HG02642 (cell line): ENCODE measurements at regions not wholly inside any gene's neighbourhood (a gene's known extent, or its start where the extent isn't known, plus 50 kb on each side); places are given as distances from the start of the nearest gene placed in this dataset.

Experiments
- ATAC-seq: cut with Tn5 transposase; IDR thresholded peaks from one replicate; pipeline ENCODE4 v1.9.1; 2021; ENCODE audit warnings: mild to moderate bottlenecking; ENCODE audit not compliant: unreplicated experiment, poor library complexity

DNA sequence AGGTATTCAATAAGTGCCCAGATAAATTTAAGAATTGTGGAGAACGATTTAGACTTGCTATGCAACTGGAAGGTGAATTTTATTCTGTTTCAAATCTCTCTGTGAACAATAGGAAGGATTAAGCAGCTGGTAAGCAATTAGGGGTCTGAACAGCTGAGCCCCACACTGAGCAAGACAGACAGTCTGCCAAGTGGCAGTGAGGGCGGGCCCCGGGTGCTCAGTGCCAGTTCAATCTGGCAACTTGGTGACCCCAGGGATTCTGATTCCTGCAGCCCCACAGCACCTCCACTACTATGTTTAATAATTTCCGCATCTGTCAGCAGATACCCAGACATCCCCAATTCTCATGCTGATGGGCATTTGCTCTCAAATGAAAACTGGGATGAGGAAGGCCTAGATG lies 317.3 kb downstream of the PPP1R2C start:
- ATAC-seq = no peak

DNA sequence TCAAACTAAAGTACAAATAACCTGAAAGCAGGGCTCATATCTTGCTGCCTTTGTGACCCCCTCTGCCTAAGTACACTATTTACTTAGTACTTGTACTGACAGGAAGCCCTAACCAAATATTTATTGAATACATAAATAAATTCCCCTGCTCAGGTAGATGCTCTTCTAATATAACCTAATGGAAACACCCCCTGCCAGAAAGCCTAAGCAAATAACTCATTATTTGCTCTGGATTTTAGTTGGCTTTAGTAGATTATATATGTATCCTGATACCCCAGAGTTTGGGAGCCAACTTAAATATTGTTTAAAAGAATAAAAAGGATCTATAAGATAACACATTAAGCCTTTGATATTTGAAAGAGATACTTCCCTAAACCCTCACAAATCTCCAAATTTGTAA lies 318.2 kb downstream of the PPP1R2C start:
- no peak for ATAC-seq

- no peak for ATAC-seq
Measured at GRCh38 chrX:42456176-42456700, 321.7 kb downstream of the PPP1R2C start.

GRCh38 chrX:42450228-42450627 lies 327.7 kb downstream of the PPP1R2C start:
- no peak for ATAC-seq

DNA sequence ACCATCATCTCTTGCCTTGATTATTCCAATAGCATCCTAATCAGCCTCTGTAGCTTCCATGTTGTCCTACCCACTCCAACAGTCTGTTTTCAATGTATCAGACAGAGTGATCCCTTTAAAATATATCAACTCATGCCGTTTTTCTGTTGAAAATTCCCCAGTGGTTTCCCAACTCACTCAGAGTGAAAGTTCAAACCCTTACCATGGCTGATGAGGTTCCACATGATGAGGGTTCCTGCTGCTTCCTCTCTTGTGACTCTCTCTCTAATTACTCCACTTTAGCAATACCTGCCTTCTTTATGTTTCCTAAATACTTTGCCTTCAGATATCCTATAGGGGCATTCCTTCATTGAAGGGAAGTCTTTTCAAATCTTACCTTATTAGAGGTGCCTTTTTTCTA lies 334.7 kb downstream of the PPP1R2C start:
- no peak for ATAC-seq

GRCh38 chrX:42442745-42443144 lies 335.2 kb downstream of the PPP1R2C start:
- ATAC-seq = no peak

- no peak for ATAC-seq
Measured at GRCh38 chrX:42437211-42437610, 340.8 kb downstream of the PPP1R2C start.

DNA sequence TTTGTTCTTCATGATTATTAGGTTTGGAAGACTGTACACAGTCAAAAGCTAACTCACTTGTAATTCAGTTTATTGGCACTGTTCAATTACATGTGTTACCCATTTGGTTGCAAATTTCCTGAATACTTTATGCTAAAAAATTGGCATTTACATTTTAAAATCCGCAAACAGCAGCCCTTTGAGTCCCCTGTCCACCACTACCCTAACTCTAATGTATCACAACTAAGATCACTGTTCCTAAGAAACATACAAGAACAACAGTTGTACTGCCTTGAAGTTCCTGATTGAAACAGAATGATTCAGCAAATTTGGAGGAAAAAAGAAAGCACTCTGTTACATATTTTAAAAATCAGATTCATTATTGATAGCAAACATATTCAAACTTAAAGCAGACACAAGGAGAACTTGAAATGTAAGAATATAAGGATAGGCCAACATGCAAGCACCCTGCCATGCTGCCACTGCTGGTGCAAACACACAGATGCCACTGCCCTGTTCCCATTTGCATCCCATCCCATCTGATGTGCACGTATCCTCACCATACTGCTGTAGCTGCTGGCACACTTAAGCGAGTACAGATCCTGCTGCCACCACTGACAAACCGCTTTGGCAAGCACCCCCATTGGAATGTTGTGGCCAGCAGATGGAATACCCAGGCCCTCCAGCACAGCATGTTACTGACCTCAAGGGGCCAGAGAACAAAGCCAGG lies 343.4 kb downstream of the PPP1R2C start:
- no peak for ATAC-seq

DNA sequence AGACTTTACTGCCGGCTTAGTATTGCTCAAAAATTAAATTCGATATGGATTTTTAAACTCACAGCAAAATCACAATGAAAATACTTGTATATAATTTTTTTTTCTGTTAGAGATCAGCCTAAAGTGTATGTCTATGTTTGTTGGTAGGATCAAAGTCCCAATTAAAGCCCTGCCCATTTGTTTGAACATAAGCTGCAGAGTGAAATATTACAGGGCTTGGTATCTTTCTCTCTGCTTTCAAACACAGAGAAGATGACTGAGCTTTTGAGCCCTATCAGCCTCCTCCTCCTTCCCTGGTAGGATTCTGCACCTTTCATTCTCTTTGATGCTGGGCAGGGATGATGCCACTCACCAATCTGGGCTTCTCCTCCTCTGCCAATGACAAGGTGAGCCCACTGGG lies 345.4 kb downstream of the PPP1R2C start:
- ATAC-seq = no peak

DNA sequence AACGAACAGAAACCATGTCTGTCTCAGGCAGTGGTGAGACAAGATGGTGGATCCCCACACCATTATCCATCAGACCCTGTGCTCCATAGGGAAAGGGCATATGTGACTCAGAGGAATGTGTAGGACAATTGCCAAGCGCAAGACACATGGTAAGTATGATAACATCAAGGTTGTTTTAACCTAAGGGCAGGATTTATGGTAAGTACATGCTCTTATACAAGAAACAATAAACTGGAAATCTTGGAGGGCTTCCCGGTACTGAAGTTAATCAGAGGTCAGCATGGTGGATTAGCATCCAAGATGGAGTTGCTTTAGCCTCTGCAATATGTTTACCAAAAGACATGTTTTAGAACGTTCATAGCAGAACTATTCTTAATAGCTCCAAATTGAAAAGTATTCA lies 355.0 kb downstream of the PPP1R2C start:
- no peak for ATAC-seq

GRCh38 chrX:42420426-42420825 lies 357.5 kb downstream of the PPP1R2C start:
- no peak for ATAC-seq

DNA sequence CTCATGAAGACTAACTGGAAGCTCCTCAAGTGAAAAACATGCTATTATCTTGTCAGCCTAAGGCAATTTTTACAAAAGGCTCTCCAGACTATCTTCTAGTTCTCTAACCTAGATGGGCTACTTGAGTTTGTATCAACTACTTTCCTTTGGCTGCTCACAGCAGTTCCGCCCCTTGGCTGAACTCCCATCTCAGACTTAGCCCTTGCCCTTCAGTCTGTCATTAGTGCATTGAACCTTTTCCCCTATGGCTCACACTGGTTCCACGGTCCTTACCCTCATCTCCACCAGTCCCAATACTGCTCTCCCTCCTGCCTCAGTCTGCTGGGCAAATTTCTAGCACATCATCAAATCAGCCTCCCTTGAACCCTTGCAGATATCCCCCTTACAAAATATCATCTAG lies 362.3 kb downstream of the PPP1R2C start:
- no peak for ATAC-seq

DNA sequence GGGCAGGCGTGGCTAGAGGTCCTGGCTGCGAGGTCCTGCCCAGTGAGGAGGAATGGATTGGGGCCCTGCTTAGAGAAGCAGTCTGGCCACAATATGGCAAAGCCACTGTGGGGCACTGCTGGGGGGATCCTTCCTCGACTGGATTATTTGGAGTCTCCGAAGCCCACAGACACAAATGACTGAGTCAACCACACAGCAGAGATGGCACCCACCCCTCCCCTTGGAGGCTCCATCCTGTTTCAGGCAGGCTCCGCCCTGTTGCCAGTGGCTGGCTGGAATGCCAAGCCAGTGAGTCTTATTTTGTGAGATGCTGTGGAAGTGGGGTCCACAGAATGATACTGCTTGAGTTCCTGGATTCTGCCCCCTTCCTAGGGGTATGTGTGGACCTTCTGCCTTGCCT lies 363.9 kb downstream of the PPP1R2C start:
- no peak for ATAC-seq

- ATAC-seq = no peak
Measured at GRCh38 chrX:42399632-42400024, 378.3 kb downstream of the PPP1R2C start.

GRCh38 chrX:42398967-42399631 lies 378.9 kb downstream of the PPP1R2C start:
- no peak for ATAC-seq

- no peak for ATAC-seq
Measured at GRCh38 chrX:42396136-42396535, 381.8 kb downstream of the PPP1R2C start.

DNA sequence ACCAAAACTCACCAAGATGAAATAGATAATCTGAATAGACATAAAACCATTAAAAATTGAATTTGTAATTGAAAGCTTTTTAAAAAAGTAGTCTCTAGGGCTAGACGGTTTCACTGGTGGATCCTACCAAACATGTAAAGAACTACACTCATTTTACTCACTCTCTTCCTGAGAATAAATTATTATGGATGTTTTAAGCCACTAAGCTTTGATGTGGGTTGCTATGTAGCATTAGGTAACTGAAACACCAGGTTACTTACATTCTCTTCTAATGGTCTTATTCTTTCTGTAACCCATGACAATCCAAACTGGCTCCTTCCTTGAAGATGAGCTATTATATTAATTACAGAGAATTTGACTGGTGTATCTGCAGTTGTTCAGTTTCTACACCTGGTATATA lies 385.1 kb downstream of the PPP1R2C start:
- no peak for ATAC-seq

DNA sequence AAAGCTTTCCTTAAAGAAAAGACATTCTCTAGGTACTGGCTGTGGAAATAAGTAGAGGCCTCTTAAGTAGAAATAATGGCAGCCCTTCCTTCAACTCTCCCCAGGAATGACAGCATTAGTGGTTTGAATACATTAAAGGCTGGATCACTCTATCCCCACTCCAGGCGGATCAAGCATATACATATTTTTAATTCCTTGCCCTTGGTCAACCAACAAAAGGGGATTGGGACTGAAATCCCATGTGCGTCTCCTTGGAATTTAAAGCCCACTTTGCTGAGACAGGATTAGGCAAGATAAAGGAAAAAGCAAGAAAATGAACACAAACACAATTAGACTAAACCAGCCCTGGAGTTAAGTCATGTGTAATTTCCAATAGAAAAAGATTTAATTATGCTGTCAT lies 391.3 kb downstream of the PPP1R2C start:
- ATAC-seq = no peak

DNA sequence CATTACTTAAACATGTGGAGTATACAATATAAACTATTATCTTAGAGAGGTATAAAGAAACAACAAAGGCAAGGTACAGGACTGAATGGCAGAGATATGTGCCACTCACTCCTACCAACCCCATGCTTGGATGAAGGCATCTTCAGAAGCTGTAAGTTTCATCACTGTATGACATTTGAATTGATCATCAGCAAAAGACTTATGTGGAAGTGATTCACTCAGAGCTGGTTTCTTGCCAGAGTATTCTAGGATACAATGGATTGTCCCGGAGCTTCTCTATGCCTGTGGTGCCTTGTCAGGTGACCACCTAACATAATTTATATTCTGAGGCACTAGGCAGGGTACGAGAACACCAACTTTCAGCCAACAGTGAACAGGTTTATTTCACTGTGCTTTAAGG lies 392.2 kb downstream of the PPP1R2C start:
- ATAC-seq = no peak

DNA sequence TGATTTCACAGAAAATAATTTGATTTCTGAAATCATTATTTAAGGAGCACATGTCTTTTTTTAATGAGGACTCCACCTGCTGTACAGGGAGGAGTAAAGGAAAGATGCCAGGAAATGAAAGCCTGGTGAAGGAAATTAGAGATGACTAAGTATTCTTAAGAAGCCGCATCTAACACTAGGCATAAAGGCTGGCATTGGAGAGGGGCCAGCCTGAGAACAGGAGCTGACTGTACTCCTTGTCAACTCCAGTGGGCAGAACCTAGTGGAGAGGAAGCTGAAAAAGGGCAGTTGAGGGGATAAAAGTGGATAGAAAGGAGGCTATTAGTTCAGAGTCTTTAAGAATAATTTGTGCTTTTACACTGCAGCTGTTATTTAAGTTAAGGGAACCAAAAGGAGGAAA lies 393.0 kb downstream of the PPP1R2C start:
- ATAC-seq = no peak

DNA sequence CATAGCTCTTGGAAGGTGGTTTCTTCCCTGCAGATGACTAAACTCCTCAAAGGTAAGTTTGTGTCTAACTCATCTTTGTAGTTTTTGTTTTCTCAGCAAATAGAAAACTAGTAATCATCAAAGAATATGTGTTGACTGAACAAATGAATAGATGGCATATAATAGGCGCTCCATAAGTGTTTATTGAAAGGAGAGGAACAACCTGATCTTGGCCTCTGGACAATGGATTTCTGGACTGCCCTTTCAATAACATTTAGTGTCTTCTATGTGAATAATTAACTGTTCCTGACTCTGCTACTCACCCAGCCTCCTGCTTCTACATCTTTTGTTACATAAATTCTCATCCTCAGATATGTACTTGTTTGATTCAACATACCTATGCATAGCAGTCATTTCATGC lies 399.1 kb downstream of the PPP1R2C start:
- ATAC-seq = no peak

DNA sequence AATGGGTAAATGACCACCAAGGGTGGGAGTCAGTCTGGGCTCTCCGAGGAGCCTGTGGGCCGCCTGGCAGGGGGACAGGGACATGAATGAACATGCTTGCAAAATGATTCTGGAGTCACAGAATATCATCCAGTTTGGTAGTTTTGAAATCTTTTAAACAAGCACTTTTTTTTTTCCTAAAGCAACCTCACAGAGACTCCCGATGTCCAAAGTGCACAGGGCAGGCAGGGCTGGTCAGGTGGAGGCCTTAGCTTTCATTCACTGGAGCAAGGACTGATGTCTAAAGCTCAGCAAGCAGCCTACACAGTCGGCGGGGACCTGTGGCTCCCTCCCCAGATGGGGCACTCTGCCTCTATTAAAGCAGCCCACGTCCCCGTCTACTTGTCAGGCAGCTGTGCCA lies 402.9 kb downstream of the PPP1R2C start:
- ATAC-seq = no peak
